H1 (cell line): ENCODE measurements at regions not wholly inside any gene's neighbourhood (a gene's known extent, or its start where the extent isn't known, plus 50 kb on each side); places are given as distances from the start of the nearest gene placed in this dataset.

Experiments
- CTCF ChIA-PET: fragments of 300-600 bp; sonication (Branson Sonifier 250); formaldehyde crosslinking; loops from one replicate; lab custom pipeline; 2021; ENCODE audit not compliant: partially characterized antibody; lab: Charles Lee
- POLR2A ChIA-PET: fragments of 300-600 bp; sonication (Branson Sonifier 250); formaldehyde crosslinking; loops from one replicate; lab custom pipeline; 2021; ENCODE audit warnings: inconsistent platforms; ENCODE audit not compliant: partially characterized antibody; lab: Charles Lee
- DNase-seq, 2 experiments: peaks; one replicate each; pipeline versions ENCODE4 v3.0.0 to v3.0.0-alpha.2; 2010 to 2022; ENCODE audit warnings: low spot score in 2 of 2, low read depth in 1 of 2, mixed read lengths in 1 of 2
- FAIRE-seq: peaks from 2 replicates; lab custom pipeline; 2011; peaks lifted over from hg19 to GRCh38; lab: Jason Lieb, UNC
- H2AFZ ChIP-seq: 2 replicates; pipeline ENCODE4 v1.8.1; 2012; ENCODE audit warnings: low read length, inconsistent platforms
- H2AK5ac ChIP-seq: 2 replicates; pipeline ENCODE4 v1.6.1; 2013; ENCODE audit warnings: low read depth, low read length
- H2BK120ac ChIP-seq: replicated peaks from 2 replicates; pipeline ENCODE3; 2013; ENCODE audit warnings: low read depth, low read length, inconsistent platforms
- H2BK12ac ChIP-seq: 2 replicates; pipeline ENCODE4 v1.6.1; 2013; ENCODE audit warnings: low read depth, low read length
- H2BK15ac ChIP-seq: 2 replicates; pipeline ENCODE4 v1.6.1; 2013; ENCODE audit warnings: low read length
- H2BK20ac ChIP-seq: 2 replicates; pipeline ENCODE4 v1.6.1; 2013; ENCODE audit warnings: low read length
- H2BK5ac ChIP-seq: 2 replicates; pipeline ENCODE4 v1.6.1; 2013; ENCODE audit warnings: low read depth, low read length
- H3K14ac ChIP-seq: 2 replicates; pipeline ENCODE4 v1.6.1; 2013; ENCODE audit warnings: inconsistent platforms; ENCODE audit not compliant: insufficient read length
- H3K18ac ChIP-seq: 2 replicates; pipeline ENCODE4 v1.6.1; 2013; ENCODE audit warnings: low read length; ENCODE audit errors: extremely low read depth
- H3K23ac ChIP-seq: 2 replicates; pipeline ENCODE4 v1.6.1; 2013; ENCODE audit warnings: inconsistent platforms; ENCODE audit not compliant: insufficient read length
- H3K23me2 ChIP-seq: 2 replicates; pipeline ENCODE4 v1.6.1; 2013; ENCODE audit warnings: low read depth, low read length
- H3K27ac ChIP-seq: 2 replicates; pipeline ENCODE4 v1.6.1; 2011; ENCODE audit warnings: low read depth, low read length, inconsistent platforms
- H3K27me3 ChIP-seq, 4 experiments: replicated peaks in 1 of 4; 1 replicate in 1 of 4; 2 replicates in 3 of 4; pipeline versions ENCODE4 v1.6.1 to v1.8.1; 2011 to 2013; ENCODE audit warnings: low read length in 3 of 4, mild to moderate bottlenecking in 3 of 4, inconsistent platforms in 2 of 4, mixed read lengths in 2 of 4, moderate library complexity in 1 of 4; ENCODE audit not compliant: control insufficient read depth in 3 of 4, insufficient read depth in 3 of 4; ENCODE audit errors: extremely low read depth in 1 of 4
- H3K36me3 ChIP-seq, 4 experiments: 2 replicates each; pipeline versions ENCODE4 v1.6.1 to v1.8.1; 2011 to 2013; ENCODE audit warnings: mild to moderate bottlenecking in 4 of 4, low read length in 3 of 4, moderate library complexity in 2 of 4, control low read depth in 1 of 4, inconsistent platforms in 1 of 4; ENCODE audit not compliant: insufficient read depth in 4 of 4, control insufficient read depth in 2 of 4
- H3K4ac ChIP-seq: replicated peaks from 2 replicates; pipeline ENCODE3; 2013; ENCODE audit warnings: low read length, low read depth, mixed read lengths, inconsistent platforms; ENCODE audit not compliant: insufficient read length
- H3K4me1 ChIP-seq, 4 experiments: replicated peaks in 1 of 4; 1 replicate in 1 of 4; 2 replicates in 3 of 4; pipeline versions ENCODE4 v1.6.1 to v1.8.1; 2011 to 2013; ENCODE audit warnings: low read length in 3 of 4, inconsistent platforms in 2 of 4, mixed read lengths in 1 of 4; ENCODE audit not compliant: insufficient read depth in 4 of 4, control insufficient read depth in 3 of 4
- H3K4me2 ChIP-seq, 2 experiments: 2 replicates each; pipeline versions ENCODE4 v1.6.1 to v1.8.1; 2011 to 2013; ENCODE audit warnings: low read depth in 2 of 2, low read length in 2 of 2, control low read depth in 1 of 2, inconsistent platforms in 1 of 2, mild to moderate bottlenecking in 1 of 2; ENCODE audit not compliant: insufficient read depth in 1 of 2
- H3K4me3 ChIP-seq, 4 experiments: fragments of 200-600, 300-600 bp in 1 of 4; sonication (generic), shearing (Covaris generic), sonication (Bioruptor Twin) in 1 of 4; 2 replicates each; pipeline versions ENCODE4 v1.5.1 to v1.8.1; 2011 to 2016; ENCODE audit warnings: low read length in 4 of 4, low read depth in 3 of 4, control low read depth in 2 of 4, inconsistent platforms in 2 of 4, mild to moderate bottlenecking in 2 of 4, mixed read lengths in 1 of 4, moderate library complexity in 1 of 4; ENCODE audit not compliant: insufficient read depth in 2 of 4; ENCODE audit errors: extremely low read depth in 1 of 4
- H3K56ac ChIP-seq: replicated peaks from 2 replicates; pipeline ENCODE3; 2013; ENCODE audit warnings: low read depth, mild to moderate bottlenecking, mixed read lengths, low read length, inconsistent platforms; ENCODE audit not compliant: insufficient read length
- H3K79me1 ChIP-seq: 2 replicates; pipeline ENCODE4 v1.6.1; 2013; ENCODE audit warnings: low read depth, low read length, control low read depth
- H3K79me2 ChIP-seq, 2 experiments: 2 replicates each; pipeline versions ENCODE4 v1.6.1 to v1.8.1; 2012 to 2013; ENCODE audit warnings: low read length in 2 of 2, mild to moderate bottlenecking in 2 of 2, inconsistent platforms in 1 of 2; ENCODE audit not compliant: insufficient read depth in 2 of 2, control insufficient read depth in 1 of 2
- H3K9ac ChIP-seq, 4 experiments: replicated peaks in 1 of 4; 1 replicate in 1 of 4; 2 replicates in 3 of 4; pipeline versions ENCODE4 v1.6.1 to v1.8.1; 2011 to 2013; ENCODE audit warnings: low read depth in 3 of 4, low read length in 3 of 4, control low read depth in 2 of 4, mild to moderate bottlenecking in 2 of 4, moderate library complexity in 2 of 4, inconsistent platforms in 1 of 4; ENCODE audit errors: extremely low read depth in 1 of 4
- H3K9me3 ChIP-seq, 2 experiments: 2 replicates each; pipeline versions ENCODE4 v1.6.1 to v1.8.1; 2012 to 2013; ENCODE audit warnings: mild to moderate bottlenecking in 2 of 2, moderate library complexity in 2 of 2, control low read depth in 1 of 2, inconsistent platforms in 1 of 2, low read depth in 1 of 2, low read length in 1 of 2, mixed read lengths in 1 of 2; ENCODE audit not compliant: insufficient read depth in 2 of 2
- H4K20me1 ChIP-seq, 2 experiments: replicated peaks in 1 of 2; 2 replicates each; pipeline versions ENCODE3 to v1.8.1; 2011 to 2013; ENCODE audit warnings: inconsistent platforms in 2 of 2, low read length in 2 of 2, mild to moderate bottlenecking in 1 of 2; ENCODE audit not compliant: insufficient read depth in 2 of 2, control insufficient read depth in 1 of 2
- H4K5ac ChIP-seq: 2 replicates; pipeline ENCODE4 v1.6.1; 2013; ENCODE audit warnings: low read length, low read depth, mixed read lengths, inconsistent platforms; ENCODE audit not compliant: insufficient read length
- H4K8ac ChIP-seq: 2 replicates; pipeline ENCODE4 v1.8.0; 2013; ENCODE audit warnings: mild to moderate bottlenecking, moderate library complexity, low read length, inconsistent platforms; ENCODE audit not compliant: insufficient read depth; ENCODE audit errors: extremely low read depth
- H4K91ac ChIP-seq: replicated peaks from 2 replicates; pipeline ENCODE3; 2013; ENCODE audit warnings: low read length, mixed read lengths, inconsistent platforms; ENCODE audit not compliant: insufficient read length
- CBX8 ChIP-seq: fragments of 300-800, 300-1000 bp; sonication (generic); IDR thresholded peaks from 2 replicates; pipeline ENCODE4 v1.7.1; 2016; ENCODE audit warnings: low read depth, low read length, borderline replicate concordance
- EGR1 ChIP-seq: IDR thresholded peaks from 2 replicates; pipeline ENCODE4 v1.6.1; 2011; ENCODE audit warnings: low read depth, low read length, borderline replicate concordance
- SIN3A ChIP-seq, 2 experiments: IDR thresholded peaks in 1 of 2; conservative IDR thresholded peaks in 1 of 2; 2 replicates each; pipeline ENCODE4 v1.6.1; 2011 to 2012; ENCODE audit warnings: low read length in 2 of 2, improper control_type of control experiment in 1 of 2, low read depth in 1 of 2, mild to moderate bottlenecking in 1 of 2
- WGBS, 2 experiments: shearing (Covaris generic) in 1 of 2; methylation state at CpG; one replicate each; pipeline versions ENCODE4 v1.1.6 to v1.1.7; 2013 to 2015; ENCODE audit warnings: low lambda C conversion rate in 2 of 2, mixed read lengths in 2 of 2, inconsistent platforms in 1 of 2, low coverage in 1 of 2, missing lambda C conversion rate in 1 of 2; ENCODE audit not compliant: insufficient replicate concordance in 2 of 2, insufficient coverage in 1 of 2, insufficient read length in 1 of 2; ENCODE audit errors: extremely low coverage in 1 of 2, missing lambda C conversion rate in 1 of 2; 5-methylcytosine and 5-hydroxymethylcytosine counted together

DNA sequence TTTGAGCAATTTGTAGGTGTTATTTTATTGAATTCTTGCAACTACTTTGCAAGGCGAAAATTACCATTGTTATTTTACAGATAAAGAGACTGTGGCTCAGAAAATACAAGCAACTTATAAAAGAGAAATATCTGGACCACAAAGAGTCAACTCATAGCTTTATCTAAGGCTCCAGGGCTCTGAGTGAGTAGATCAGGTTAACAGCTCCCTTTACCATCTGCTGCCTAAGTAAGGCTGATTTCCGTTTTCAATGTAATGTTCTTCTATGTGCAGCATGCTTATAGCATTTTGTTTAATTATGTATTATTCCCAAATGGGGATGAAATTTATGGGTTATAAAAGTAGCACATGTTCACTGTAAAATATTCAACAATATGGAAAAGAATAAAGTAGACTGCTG is 299.1 kb upstream of the TNP1 start:
- no peak for FAIRE-seq
- ChIA-PET POLR2A (no interaction called here), CTCF (interaction anchor here (1.1 to 5.8 kb wide), 4 partner anchors 11 to 627 kb away, joined by 3 to 23 read pairs (median 4); no protein-coding TSS in a partner anchor)
- Histone ChIP-seq H2BK15ac (no peak overlapping the region), H3K23me2 (no peaks in the 10 kb centered on the region), H2BK120ac (no peak overlapping the region), H3K4me1 (no peaks in the 10 kb centered on the region), H4K20me1 (no peaks in the 10 kb centered on the region), H3K4me2 (no peak overlapping the region), H3K18ac (no peak overlapping the region), H4K5ac (no peak overlapping the region), H3K79me1 (no peaks in the 10 kb centered on the region), H2AFZ (no peak overlapping the region), H3K9me3 (no peaks in the 10 kb centered on the region), H3K56ac (no peak overlapping the region), H4K91ac (no peak overlapping the region), H3K36me3 (no peaks in the 10 kb centered on the region), H3K23ac (no peak overlapping the region), H2BK5ac (no peak overlapping the region), H2BK12ac (no peak overlapping the region), H3K4me3 (no peak overlapping the region), H3K27ac (no peak overlapping the region), H2BK20ac (no peak overlapping the region), H3K9ac (no peak overlapping the region), H3K79me2 (no peaks in the 10 kb centered on the region), H3K27me3 (no peaks in the 10 kb centered on the region; a peak in 1 of 7 replicates), H3K14ac (no peak overlapping the region), H4K8ac (no peak overlapping the region), H3K4ac (no peak overlapping the region), H2AK5ac (no peak overlapping the region)
- WGBS, 2 experiments: 84% methylated on average over 2 of the region's 2 CpGs; no CpG with 5 or more reads in 1 of the 2 experiments
- DNase-seq: no peak
- TF ChIP-seq CBX8: no peak
- no peak for TF ChIP-seq SIN3A (conservative IDR thresholded peaks at IDR 0.05 in 1 of 2, IDR thresholded peaks at IDR 0.05 in 1 of 2; ENCODE audit: low read depth in 1 of 2, low read length in 2 of 2)
- TF ChIP-seq EGR1: no peak
